Cardiac septum (tissue), 1 donor: ENCODE measurements at regions not wholly inside any gene's neighbourhood (a gene's known extent, or its start where the extent isn't known, plus 50 kb on each side); places are given as distances from the start of the nearest gene placed in this dataset.
"Not testable (repeated sequence)": the region's sequence is repeated elsewhere in the genome, so short reads cannot be mapped to it uniquely, and the experiment has no call there.

ENCODE experiments used
- DNase-seq: peaks from one replicate; pipeline ENCODE4 v3.0.0-alpha.2; 2020; ENCODE audit warnings: low spot score
- intact Hi-C: fragments of 100-400 bp; cut with DNase I; formaldehyde crosslinking; loops from one replicate; pipeline ENCODE4 v1.14.0; 2022
- donor health status: DM: no; HTN: no; CAD: no.

GRCh38 chr12:63419154-63419553 is 249.1 kb downstream of the DPY19L2 start:
- DNase-seq: no peak
- intact Hi-C loops: no loop called here

GRCh38 chr12:63416788-63417187 is 251.5 kb downstream of the DPY19L2 start:
- intact Hi-C loops: no loop called here
- DNase-seq: no peak

- DNase-seq: no peak
- intact Hi-C loops: no loop called here
Measured at GRCh38 chr12:63415357-63415756, 252.9 kb downstream of the DPY19L2 start.

- intact Hi-C loops: no loop called here
- no peak for DNase-seq
Measured at GRCh38 chr12:63410197-63410596, 258.1 kb downstream of the DPY19L2 start.

DNA sequence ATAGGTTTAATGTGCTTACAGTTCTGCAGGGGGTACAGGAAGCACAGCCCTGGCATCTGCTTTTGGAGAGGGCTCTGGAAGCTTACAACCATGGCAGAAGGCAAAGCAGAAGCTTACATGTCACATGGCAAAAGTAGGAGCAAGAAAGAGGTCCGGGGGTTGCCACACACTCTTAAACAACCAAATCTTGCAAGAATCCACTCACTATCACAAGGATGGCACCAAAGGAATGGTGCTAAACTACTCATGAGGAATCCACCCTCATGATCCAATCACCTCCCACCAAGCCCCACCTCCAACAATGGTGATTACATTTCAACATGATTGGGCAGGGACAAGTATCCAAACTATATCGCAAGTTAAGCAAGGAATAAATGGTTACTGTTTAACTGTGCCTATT is 255.8 kb upstream of the AVPR1A start:
- no peak for DNase-seq
- intact Hi-C loops: no loop called here

DNA sequence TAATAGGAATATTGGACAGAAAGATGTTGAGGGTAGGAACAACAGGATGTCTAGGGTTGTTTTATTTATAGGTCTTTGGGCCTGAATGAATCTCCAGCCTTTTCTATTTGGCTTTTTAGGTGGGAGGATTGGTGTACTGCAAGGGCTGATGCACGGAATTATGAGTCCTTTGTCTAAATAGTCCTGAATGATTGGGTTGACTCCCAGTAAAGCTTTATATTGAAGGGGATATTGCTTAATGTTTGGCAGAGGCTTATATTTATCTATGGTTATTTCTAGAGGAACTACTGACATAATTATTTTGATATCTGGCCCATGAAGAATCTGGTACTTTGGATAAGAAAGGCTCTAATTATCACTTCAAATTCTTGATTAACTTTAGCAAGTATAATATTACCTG is 253.6 kb upstream of the AVPR1A start:
- intact Hi-C loops: no loop called here
- no peak for DNase-seq

DNA sequence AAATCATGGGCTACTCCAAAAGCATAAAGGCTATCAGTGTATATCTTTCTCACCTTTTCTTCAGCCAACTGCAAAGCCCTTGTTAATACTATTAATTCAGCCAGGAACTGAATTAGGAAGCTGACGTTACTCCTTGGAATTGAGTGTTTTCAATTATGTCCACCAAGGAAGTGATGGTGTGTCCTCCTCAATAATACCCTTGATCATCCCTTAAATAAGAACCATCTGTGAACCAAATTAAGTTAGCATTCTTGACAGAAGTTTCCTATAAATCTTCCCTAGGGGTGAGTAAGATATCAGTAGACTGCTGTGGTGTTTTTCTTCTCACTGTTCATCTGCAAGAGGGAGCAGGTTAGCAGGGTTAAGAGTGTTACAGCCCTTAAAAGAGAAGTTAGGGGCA is 252.3 kb upstream of the AVPR1A start:
- no peak for DNase-seq
- intact Hi-C loops: no loop called here

- intact Hi-C loops: no loop called here
- DNase-seq: no peak
Measured at GRCh38 chr12:63400718-63401117, 249.7 kb upstream of the AVPR1A start.

DNA sequence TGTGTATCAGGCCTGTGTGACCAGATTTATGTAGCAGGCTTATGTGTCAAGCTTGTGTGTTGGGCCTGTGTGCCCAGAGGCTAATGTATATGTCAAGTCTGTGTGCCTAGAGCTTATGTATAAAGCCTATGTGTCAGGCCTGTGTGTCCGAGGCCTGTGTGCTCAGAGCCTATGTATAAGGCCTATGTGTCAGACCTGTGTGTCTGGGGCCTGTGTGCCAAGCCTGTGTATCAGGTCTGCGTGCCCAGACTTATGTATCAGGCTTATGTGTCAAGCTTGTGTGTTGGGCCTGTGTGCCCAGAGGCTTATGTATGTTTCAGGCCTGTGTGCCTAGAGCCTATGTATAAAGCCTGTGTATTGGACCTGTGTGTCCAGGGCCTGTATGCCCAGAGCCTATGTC is 249.3 kb upstream of the AVPR1A start:
- intact Hi-C loops: no loop called here
- no peak for DNase-seq

DNA sequence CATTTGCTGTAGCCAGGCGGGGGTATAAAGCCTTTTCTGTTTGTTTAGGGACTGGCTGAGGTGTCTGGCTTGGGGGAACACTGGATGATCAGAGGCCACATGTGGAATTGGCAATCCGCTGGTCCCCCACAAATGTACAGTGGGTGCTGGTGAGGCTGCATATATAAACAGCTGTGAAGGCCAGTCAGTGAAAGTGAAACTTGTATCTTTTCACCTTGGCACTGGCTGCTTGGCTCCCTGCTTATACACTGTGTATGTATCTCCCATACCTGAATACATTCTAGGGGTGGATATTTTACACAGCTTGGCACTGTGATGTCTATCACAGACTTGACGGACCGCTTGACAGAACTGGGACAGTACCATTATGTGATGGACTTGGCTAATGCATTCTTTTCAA is 246.8 kb upstream of the AVPR1A start:
- intact Hi-C loops: no loop called here
- no peak for DNase-seq

- intact Hi-C loops: no loop called here
- no peak for DNase-seq
Measured at GRCh38 chr12:63396135-63396534, 245.1 kb upstream of the AVPR1A start.

DNA sequence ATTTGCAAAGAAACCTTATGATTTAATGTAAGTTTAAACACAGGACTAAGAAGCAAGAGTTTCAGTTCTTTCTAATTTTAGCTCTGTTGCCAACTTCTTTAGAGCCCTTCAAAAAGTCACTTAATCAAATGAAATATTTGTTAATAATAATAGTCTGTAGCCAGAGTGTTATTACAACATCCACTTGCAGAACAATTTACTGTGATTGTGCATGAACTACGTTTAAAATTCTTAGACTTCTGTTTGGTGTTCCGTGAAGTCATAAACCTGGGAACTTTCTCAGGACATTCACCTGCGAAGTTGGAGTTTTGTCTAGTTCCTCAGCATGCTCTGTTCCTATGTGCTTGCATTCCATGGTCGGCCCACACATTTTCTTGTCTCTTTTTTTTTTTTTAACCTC is 244.0 kb upstream of the AVPR1A start:
- no peak for DNase-seq
- intact Hi-C loops: no loop called here

GRCh38 chr12:63394349-63394748 is 243.3 kb upstream of the AVPR1A start:
- DNase-seq: no peak
- intact Hi-C loops: no loop called here

DNA sequence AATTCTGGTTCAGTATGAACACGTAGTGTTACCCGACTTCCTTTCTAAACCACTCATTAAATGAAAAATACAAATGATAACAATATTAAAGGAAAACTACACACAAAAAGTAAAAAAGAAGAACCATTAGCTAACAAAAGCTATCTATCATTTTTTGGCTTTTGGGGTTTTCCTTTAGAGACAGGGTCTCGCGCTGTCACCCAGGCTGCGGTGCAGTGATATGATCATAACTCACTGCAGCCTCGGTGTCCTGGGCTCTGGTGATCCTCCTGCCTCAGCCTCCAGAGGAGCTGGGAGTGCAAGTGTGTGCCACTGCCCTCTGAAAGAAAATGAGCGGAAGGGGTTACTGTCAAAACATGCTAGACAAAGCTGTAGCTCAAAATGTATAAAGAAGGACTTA is 238.2 kb upstream of the AVPR1A start:
- intact Hi-C loops: no loop called here
- DNase-seq: no peak

GRCh38 chr12:63387771-63388170 is 236.8 kb upstream of the AVPR1A start:
- no peak for DNase-seq
- intact Hi-C loops: no loop called here

DNA sequence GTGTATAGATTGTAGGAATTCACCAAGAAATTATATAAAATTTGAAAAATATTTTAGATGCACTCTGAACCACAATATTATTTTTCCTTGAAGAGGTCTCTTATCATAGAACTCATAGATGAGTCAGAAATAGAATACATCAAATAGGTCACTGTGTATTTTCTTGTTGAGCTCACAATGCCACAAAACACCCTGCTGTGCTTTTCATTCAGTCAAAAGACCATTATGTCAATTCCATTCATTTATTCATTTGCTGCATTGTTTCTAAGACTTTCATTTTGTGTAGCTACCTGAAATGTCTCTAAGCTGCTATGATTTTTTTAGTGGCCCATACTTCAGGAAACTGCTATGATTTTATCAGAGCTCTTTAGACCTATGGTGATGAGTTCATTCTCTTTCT is 231.9 kb upstream of the AVPR1A start:
- DNase-seq: no peak
- intact Hi-C loops: no loop called here

GRCh38 chr12:63362791-63363190 is 211.8 kb upstream of the AVPR1A start:
- intact Hi-C loops: no loop called here
- no peak for DNase-seq

- intact Hi-C loops: no loop called here
- DNase-seq: no peak
Measured at GRCh38 chr12:63362166-63362565, 211.2 kb upstream of the AVPR1A start.

- intact Hi-C loops: no loop called here
Measured at GRCh38 chr12:63354969-63355368, 204.0 kb upstream of the AVPR1A start.

GRCh38 chr12:63353559-63353958 is 202.6 kb upstream of the AVPR1A start:
- DNase-seq: no peak
- intact Hi-C loops: no loop called here

More at GRCh38 chr12:63354969-63355368, 204.0 kb upstream of the AVPR1A start:
- no peak for DNase-seq

DNA sequence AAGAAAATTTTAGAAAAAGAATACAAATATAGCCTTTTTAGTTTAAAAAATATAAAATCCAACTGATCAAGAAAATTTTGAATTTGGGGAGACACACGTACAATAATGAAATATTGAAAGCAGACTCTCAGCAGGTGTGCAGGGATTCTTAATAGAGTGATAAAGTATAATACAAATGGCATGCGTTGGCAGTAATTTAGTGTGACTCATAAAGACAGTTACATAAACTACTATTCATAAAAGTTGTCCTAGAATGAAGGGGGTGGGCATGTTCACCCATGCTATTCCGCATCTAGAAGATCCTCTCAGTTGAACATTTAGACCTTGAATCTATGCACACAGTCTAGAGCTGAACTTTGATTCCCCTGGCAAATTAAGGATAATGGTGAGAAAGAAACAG is 200.4 kb upstream of the AVPR1A start:
- intact Hi-C loops: no loop called here
- no peak for DNase-seq

DNA sequence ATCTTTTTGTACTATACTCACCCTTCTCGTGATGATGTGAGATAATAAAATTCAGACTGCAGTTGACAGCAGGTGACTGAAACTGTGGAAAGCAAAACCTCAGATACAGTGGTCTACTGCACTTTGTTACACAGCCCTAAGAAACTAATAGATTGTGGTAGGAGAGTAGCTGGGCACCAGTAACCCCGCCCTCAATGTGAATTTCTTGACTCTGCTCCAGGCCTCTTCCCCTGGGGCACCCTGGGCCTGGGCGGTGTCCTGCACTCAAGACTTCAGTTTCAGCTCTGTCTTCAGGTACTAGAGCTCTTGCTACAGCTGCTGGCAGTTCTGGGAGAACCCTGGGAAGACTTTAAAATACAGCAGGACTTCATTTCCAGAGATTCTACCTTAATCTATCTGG is 197.6 kb upstream of the AVPR1A start:
- intact Hi-C loops: no loop called here
- DNase-seq: no peak

- intact Hi-C loops, DNase-seq: not testable (repeated sequence)
Measured at GRCh38 chr12:63337158-63337557, 186.2 kb upstream of the AVPR1A start.
